ENCODE measurements at regions not wholly inside any gene's neighbourhood (a gene's known extent, or its start where the extent isn't known, plus 50 kb on each side); places are given as distances from the start of the nearest gene placed in this dataset.
A peak's percentile ranks its signal among the peaks of the same experiment; 100 is the strongest.

DNA sequence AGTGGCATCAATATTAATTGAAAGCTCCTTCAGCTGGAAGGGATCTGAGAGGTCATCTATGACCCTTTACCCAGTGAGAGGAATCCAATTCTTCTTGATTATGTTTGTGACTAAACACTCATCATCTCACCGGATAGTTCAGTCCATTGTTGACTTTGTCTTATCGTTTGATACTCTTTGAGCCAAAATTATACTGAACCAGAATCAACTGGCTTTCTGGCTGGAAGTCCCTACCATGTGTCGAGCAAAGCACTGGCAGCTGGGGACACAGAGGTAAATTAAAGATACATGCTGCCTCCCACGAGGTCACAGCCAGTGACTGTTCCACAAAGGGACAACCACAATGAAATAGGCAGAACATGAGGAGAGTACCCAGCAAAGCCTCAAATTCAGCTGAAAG lies 91.4 kb upstream of the FHL2 start:
- no peak for DNase-seq (ENCODE audit: low read depth in 1 of 2, low spot score in 1 of 2)
- Histone ChIP-seq H3K9me3 (ENCODE audit: low read depth) (no peaks in the 10 kb centered on the region), H3K4me3 (no peak overlapping the region), H3K4me1 (ENCODE audit: low read depth) (peaks cover 40% of the 10 kb centered on the region), H3K27ac (peak overlapping the region; percentile 9), H3K27me3 (no peaks in the 10 kb centered on the region), H3K36me3 (no peaks in the 10 kb centered on the region)
- TF ChIP-seq, protein P1, sequence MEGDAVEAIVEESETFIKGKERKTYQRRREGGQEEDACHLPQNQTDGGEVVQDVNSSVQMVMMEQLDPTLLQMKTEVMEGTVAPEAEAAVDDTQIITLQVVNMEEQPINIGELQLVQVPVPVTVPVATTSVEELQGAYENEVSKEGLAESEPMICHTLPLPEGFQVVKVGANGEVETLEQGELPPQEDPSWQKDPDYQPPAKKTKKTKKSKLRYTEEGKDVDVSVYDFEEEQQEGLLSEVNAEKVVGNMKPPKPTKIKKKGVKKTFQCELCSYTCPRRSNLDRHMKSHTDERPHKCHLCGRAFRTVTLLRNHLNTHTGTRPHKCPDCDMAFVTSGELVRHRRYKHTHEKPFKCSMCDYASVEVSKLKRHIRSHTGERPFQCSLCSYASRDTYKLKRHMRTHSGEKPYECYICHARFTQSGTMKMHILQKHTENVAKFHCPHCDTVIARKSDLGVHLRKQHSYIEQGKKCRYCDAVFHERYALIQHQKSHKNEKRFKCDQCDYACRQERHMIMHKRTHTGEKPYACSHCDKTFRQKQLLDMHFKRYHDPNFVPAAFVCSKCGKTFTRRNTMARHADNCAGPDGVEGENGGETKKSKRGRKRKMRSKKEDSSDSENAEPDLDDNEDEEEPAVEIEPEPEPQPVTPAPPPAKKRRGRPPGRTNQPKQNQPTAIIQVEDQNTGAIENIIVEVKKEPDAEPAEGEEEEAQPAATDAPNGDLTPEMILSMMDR (IDR thresholded peaks at IDR 0.05; ENCODE audit: low read depth, low read length) = no peak

DNA sequence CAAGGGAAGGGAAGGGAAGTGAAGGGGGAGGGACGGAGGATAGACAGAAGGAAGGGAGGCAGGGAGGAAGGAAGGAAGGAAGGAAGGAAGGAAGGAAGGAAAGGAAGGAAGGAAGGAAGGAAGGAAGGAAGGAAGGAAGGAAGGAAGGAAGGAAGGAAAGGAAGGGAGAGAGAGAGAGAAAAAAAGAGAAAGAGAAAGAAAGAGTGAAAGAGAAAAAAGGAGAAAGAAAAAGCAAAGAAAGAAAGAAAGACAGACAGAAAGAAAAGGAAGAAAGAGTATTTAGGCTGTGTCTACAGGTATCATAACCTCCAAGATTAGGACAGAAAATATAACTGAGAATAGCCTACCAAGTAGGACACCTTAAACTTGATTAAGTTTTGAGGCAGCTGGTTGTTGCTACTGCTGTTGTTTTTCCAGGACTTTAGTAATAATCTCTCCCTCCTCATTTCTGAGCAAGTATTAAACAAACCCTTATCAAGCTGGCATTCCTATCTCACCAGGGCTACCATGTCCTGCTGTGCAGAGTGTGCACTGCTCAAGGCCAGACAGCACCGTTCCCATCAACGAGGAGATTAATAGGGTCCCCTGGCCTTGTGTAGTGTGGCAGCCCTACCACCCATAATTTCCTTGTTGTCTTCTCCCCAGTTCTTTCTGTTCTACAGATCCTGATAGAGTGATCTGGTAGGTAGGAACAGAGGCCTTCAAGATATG lies 90.5 kb upstream of the FHL2 start:
- Histone ChIP-seq H3K4me1 (ENCODE audit: low read depth) (peaks cover 31% of the 10 kb centered on the region), H3K9me3 (ENCODE audit: low read depth) (no peaks in the 10 kb centered on the region), H3K36me3 (no peaks in the 10 kb centered on the region), H3K4me3 (no peak overlapping the region), H3K27me3 (no peaks in the 10 kb centered on the region), H3K27ac (no peak overlapping the region)
- no peak for DNase-seq (ENCODE audit: low read depth in 1 of 2, low spot score in 1 of 2)
- TF ChIP-seq, protein P1 (IDR thresholded peaks at IDR 0.05; ENCODE audit: low read depth, low read length) = no peak

DNA sequence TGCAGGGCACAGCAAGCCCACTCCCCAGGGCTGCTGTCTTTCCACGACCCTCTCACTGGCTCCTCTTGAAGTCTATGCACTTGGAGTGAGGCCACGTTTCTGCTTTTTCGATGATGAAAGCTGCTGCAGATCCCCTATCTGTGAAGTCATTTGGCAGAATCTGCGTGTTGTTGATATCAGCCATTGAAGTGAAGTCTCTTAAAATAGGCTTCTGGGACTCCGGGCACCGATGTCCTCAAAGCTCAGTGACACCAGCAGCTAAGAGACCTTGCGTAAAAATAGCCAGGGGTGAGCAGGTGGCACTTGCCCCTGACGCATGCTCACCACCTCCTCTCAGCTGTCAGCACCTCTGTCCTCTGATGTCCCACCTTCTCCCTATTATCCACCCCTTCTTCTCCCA lies 89.4 kb upstream of the FHL2 start:
- peak overlapping the region; percentile 79 for H3K27ac ChIP-seq
- H3K9me3 ChIP-seq (ENCODE audit: low read depth) = no peaks in the 10 kb centered on the region
- TF ChIP-seq, protein P1 (IDR thresholded peaks at IDR 0.05; ENCODE audit: low read depth, low read length) = no peak
- peak in 1 of 2 donors; percentile 88 for DNase-seq (ENCODE audit: low read depth in 1 of 2, low spot score in 1 of 2)
- H3K27me3 ChIP-seq = no peaks in the 10 kb centered on the region
- no peak overlapping the region for H3K4me3 ChIP-seq
- peaks cover 31% of the 10 kb centered on the region for H3K4me1 ChIP-seq (ENCODE audit: low read depth)
- no peaks in the 10 kb centered on the region for H3K36me3 ChIP-seq

DNA sequence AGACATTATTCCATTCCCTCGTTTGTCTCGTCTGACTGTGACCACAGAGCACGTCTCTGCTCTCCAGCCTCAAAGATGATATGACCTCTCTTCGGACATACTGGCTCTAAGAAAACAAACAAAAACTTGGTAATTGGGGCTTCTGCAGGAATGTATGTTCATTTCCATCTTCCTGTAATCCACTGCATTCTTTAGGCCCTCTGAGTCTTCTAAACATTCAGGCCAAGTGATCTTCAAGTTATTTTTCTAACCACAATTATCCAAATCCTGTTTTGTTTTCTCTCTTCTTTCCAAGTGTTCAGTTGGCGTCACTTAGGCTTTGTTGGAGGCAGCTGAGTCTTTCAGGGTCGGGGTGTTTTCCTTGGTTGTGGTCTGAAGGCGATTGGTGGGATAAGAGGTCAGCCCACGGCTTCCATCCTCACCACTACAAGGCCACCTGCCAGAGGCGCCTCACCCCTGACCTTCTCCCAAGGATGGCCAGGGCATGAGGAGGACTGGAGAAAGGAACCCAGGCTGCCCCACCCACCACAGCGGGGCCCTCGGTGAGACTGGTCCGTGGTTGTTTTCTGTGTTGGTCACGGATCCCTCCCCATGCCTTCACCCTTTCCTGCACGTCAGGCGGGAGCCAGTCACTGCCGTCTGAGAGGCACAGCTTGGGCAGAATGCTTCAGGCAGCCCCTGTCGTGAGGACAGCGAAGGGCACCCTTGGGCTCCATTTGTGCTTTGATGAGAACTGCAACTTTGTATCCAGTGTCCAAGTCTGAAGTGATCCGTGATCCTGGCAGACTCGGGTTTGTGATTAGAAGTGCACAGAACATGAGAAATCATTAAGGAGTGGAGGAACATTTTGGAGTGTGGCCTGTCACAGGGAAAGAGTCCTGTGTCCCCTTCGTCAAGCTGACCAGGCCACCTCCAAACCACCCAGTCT lies 88.6 kb upstream of the FHL2 start:
- H3K4me3 ChIP-seq = no peak overlapping the region
- no peaks in the 10 kb centered on the region for H3K36me3 ChIP-seq
- DNase-seq (ENCODE audit: low read depth in 1 of 2, low spot score in 1 of 2) = peak; percentile 55 to 69
- H3K4me1 ChIP-seq (ENCODE audit: low read depth) = peaks cover 31% of the 10 kb centered on the region
- no peaks in the 10 kb centered on the region for H3K27me3 ChIP-seq
- no peaks in the 10 kb centered on the region for H3K9me3 ChIP-seq (ENCODE audit: low read depth)
- H3K27ac ChIP-seq = peak overlapping the region; percentile 79
- TF ChIP-seq, protein P1 (IDR thresholded peaks at IDR 0.05; ENCODE audit: low read depth, low read length) = no peak

DNA sequence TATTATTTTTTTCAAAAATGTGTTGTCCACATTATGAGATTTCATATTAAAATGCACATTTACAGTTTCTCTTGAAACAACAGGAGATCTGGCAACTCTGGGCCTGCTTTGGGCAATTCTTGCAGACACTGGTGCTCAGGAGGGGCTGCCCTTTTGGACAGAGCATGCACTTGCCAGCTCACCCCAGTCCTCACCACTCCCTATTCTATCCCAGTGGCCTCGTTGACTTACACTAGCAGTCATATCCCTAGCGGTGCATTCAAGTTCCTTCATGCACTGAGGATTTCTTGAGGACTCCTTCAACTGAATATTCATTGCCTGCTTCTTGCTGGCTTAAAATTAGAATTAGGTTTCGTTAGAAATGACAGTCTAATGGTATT lies 87.9 kb upstream of the FHL2 start:
- Histone ChIP-seq H3K27ac (peak overlapping the region; percentile 79), H3K36me3 (no peaks in the 10 kb centered on the region), H3K4me3 (no peak overlapping the region), H3K4me1 (ENCODE audit: low read depth) (peaks cover 31% of the 10 kb centered on the region), H3K9me3 (ENCODE audit: low read depth) (no peaks in the 10 kb centered on the region), H3K27me3 (no peaks in the 10 kb centered on the region)
- no peak for DNase-seq (ENCODE audit: low read depth in 1 of 2, low spot score in 1 of 2)
- TF ChIP-seq, protein P1 (IDR thresholded peaks at IDR 0.05; ENCODE audit: low read depth, low read length) = no peak

Data from cardiac muscle cell (in vitro differentiated cells and primary cell).